Activated T-cell treated with anti-CD3 and anti-CD28 coated beads for 4 hours (primary cell): ENCODE measurements at regions not wholly inside any gene's neighbourhood (a gene's known extent, or its start where the extent isn't known, plus 50 kb on each side); places are given as distances from the start of the nearest gene placed in this dataset.
"Not testable (repeated sequence)": the region's sequence is repeated elsewhere in the genome, so short reads cannot be mapped to it uniquely, and the experiment has no call there.

Experiments used
- DNase-seq: peaks from one replicate; pipeline ENCODE4 v3.0.0-alpha.2; 2020

- DNase-seq = no peak
Observed at GRCh38 chr2:192444286-192444838, 249.6 kb upstream of the TMEFF2 start.

- DNase-seq = no peak
Observed at GRCh38 chr2:192443831-192444230, 249.1 kb upstream of the TMEFF2 start.

GRCh38 chr2:192438239-192438638, 243.5 kb upstream of the TMEFF2 start:
- DNase-seq = no peak

GRCh38 chr2:192437653-192438052, 242.9 kb upstream of the TMEFF2 start:
- no peak for DNase-seq

GRCh38 chr2:192424243-192424642, 229.5 kb upstream of the TMEFF2 start:
- no peak for DNase-seq

GRCh38 chr2:192419786-192420185, 225.1 kb upstream of the TMEFF2 start:
- DNase-seq = no peak

- DNase-seq = no peak
Observed at GRCh38 chr2:192416060-192416459, 221.3 kb upstream of the TMEFF2 start.

- no peak for DNase-seq
Observed at GRCh38 chr2:192414794-192415193, 220.1 kb upstream of the TMEFF2 start.

- DNase-seq = no peak
Observed at GRCh38 chr2:192413812-192414681, 219.3 kb upstream of the TMEFF2 start.

- DNase-seq = not testable (repeated sequence)
Observed at GRCh38 chr2:192412866-192413265, 218.1 kb upstream of the TMEFF2 start.

GRCh38 chr2:192412394-192412793, 217.7 kb upstream of the TMEFF2 start:
- no peak for DNase-seq

- no peak for DNase-seq
Observed at GRCh38 chr2:192411755-192412154, 217.0 kb upstream of the TMEFF2 start.

- no peak for DNase-seq
Observed at GRCh38 chr2:192410319-192410718, 215.6 kb upstream of the TMEFF2 start.

- DNase-seq = no peak
Observed at GRCh38 chr2:192407692-192408091, 213.0 kb upstream of the TMEFF2 start.

- DNase-seq = no peak
Observed at GRCh38 chr2:192398236-192398635, 203.5 kb upstream of the TMEFF2 start.

GRCh38 chr2:192394605-192395004, 199.9 kb upstream of the TMEFF2 start:
- DNase-seq = no peak

GRCh38 chr2:192391041-192391440, 196.3 kb upstream of the TMEFF2 start:
- no peak for DNase-seq

- no peak for DNase-seq
Observed at GRCh38 chr2:192390401-192390800, 195.7 kb upstream of the TMEFF2 start.

GRCh38 chr2:192384191-192384590, 189.5 kb upstream of the TMEFF2 start:
- not testable (repeated sequence) for DNase-seq

GRCh38 chr2:192381082-192381481, 186.3 kb upstream of the TMEFF2 start:
- DNase-seq = no peak

- no peak for DNase-seq
Observed at GRCh38 chr2:192379736-192380135, 185.0 kb upstream of the TMEFF2 start.

GRCh38 chr2:192377173-192377572, 182.4 kb upstream of the TMEFF2 start:
- no peak for DNase-seq

GRCh38 chr2:192373754-192374153, 179.0 kb upstream of the TMEFF2 start:
- no peak for DNase-seq

GRCh38 chr2:192373221-192373620, 178.5 kb upstream of the TMEFF2 start:
- no peak for DNase-seq

GRCh38 chr2:192369969-192370368, 175.2 kb upstream of the TMEFF2 start:
- DNase-seq = no peak
